ENCODE measurements at regions not wholly inside any gene's neighbourhood (a gene's known extent, or its start where the extent isn't known, plus 50 kb on each side); places are given as distances from the start of the nearest gene placed in this dataset.

GRCh38 chr2:61774351-61774750 lies 79.5 kb downstream of the FAM161A start:
- no peak overlapping the region for H3K27ac ChIP-seq
- TF ChIP-seq CTCF (conservative IDR thresholded peaks at IDR 0.05) (no peak), ZFX (IDR thresholded peaks at IDR 0.05) (no peak)

GRCh38 chr2:61771904-61772845 lies 81.7 kb downstream of the FAM161A start:
- no peak overlapping the region for H3K27ac ChIP-seq
- TF ChIP-seq ZFX (IDR thresholded peaks at IDR 0.05), result no peak
- TF ChIP-seq CTCF (conservative IDR thresholded peaks at IDR 0.05), result no peak

- no peak for TF ChIP-seq ZFX (IDR thresholded peaks at IDR 0.05)
- no peak for TF ChIP-seq CTCF (conservative IDR thresholded peaks at IDR 0.05)
- no peak overlapping the region for H3K27ac ChIP-seq
Observed at GRCh38 chr2:61770746-61771145, 83.1 kb downstream of the FAM161A start.

GRCh38 chr2:61770298-61770697 lies 83.6 kb downstream of the FAM161A start:
- TF ChIP-seq CTCF (conservative IDR thresholded peaks at IDR 0.05), result no peak
- TF ChIP-seq ZFX (IDR thresholded peaks at IDR 0.05), result no peak

GRCh38 chr2:61769093-61769675 lies 84.7 kb downstream of the FAM161A start:
- no peak for TF ChIP-seq ZFX (IDR thresholded peaks at IDR 0.05)
- no peak for TF ChIP-seq CTCF (conservative IDR thresholded peaks at IDR 0.05)
- H3K27ac ChIP-seq, result no peak overlapping the region

More at GRCh38 chr2:61770298-61770697, 83.6 kb downstream of the FAM161A start:
- no peak overlapping the region for H3K27ac ChIP-seq

GRCh38 chr2:61764035-61764800 lies 89.6 kb downstream of the FAM161A start:
- H3K27ac ChIP-seq, result peak overlapping the region; percentile 92
- TF ChIP-seq ZFX (IDR thresholded peaks at IDR 0.05) (peak; percentile 77), CTCF (conservative IDR thresholded peaks at IDR 0.05) (peak; percentile 10; the same call in 1 of the 2 replicates)

Data from C4-2B (cell line).